ENCODE measurements at regions not wholly inside any gene's neighbourhood (a gene's known extent, or its start where the extent isn't known, plus 50 kb on each side); places are given as distances from the start of the nearest gene placed in this dataset.
A peak's percentile ranks its signal among the peaks of the same experiment; 100 is the strongest.

DNA sequence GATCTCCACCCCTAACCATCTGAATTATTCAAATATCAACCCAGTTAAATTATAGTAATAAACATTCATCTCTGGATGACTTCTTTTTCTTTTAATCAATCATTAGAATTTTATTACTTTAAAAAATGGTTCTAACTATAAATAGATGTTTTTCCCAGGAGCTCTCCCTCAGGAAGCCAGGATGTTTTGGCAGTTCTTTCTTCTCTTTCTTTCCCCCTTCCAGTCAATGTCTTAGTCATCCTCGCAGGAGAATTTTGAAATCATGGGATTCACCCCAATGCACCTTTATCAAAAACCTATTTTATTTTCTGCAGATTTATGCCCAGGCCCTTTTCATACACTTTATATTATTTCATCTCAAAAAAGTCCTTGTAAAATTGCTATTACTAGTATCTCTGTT is 711.6 kb downstream of the CDH11 start:
- no peak for DNase-seq (ENCODE audit: low read depth)

DNA sequence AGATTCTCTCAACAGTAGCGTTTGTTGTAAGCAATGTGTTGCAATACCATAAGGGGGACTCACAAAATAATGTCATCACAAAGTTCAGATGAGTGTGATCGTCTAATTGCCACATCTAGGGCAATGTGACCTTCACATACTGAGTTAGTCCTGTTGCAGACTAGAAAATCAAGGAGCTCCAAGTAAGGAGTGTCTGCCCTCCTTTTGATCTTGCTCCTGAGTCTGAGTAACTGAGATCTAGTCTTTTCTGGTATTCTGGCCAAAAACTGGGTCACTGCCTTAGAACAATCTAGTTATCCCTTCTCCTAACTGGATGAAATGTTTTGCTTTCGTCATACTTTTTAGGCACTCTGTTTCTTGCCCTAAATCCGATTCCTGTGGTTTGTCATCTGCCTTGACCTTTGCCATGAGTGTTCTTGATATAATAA is 712.1 kb downstream of the CDH11 start:
- DNase-seq (ENCODE audit: low read depth) = no peak

DNA sequence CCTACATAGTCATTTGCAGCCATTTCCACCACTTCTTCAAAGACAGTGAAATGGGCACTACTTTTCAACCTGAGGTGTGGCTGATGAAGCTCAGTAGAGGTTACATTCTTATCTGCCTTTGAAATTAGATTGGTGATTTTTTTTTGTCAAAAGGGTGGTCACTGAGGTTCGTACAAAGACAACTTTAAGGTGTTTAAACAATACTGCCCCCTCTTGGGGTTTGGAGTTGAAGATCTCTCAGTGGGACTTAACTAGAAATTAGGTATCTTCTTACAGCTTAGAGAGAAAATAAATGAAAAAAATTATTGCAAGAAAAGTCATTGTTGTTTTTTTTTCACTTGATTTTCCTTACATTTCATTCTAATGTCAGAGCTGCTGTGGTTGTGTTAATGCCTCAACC is 713.2 kb downstream of the CDH11 start:
- DNase-seq (ENCODE audit: low read depth) = no peak

DNA sequence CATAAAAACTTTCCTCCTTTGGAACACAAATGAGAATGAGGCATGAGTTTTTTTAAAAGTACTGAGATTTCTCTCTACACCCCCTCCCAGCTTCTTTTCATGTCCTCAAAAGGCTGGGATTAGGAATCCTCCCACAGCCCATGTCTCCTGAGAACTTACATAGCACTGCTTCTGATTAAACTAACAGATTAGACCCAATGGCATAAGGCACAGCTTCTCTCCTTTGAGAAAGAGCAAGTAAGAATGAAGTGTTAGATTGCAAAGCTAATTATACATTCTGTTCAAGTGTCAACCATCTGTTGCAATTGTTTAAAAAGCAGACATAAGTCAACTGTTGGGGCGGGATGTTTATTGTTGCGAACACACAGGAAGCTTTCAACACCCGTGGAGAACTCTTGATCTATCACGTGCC is 715.1 kb downstream of the CDH11 start:
- DNase-seq (ENCODE audit: low read depth) = no peak

DNA sequence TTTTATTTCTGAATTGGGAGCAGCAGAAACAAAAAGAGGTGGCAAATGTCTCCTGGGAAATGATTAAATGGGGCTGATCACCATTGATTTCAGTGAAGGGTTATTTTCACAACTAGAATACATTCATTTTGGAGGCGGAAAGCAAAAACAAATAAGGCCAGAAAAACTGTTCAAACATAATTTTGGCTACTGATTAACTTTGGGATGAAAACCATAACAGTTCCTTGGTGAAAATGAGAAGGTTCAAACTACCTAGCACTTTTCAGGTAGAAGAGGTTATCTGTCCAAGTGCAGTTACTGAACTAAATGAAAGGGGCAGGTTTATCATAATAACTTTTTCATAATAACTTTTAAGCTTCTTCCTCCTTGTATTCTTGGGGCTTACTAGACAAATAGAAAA is 718.5 kb downstream of the CDH11 start:
- DNase-seq (ENCODE audit: low read depth) = no peak

DNA sequence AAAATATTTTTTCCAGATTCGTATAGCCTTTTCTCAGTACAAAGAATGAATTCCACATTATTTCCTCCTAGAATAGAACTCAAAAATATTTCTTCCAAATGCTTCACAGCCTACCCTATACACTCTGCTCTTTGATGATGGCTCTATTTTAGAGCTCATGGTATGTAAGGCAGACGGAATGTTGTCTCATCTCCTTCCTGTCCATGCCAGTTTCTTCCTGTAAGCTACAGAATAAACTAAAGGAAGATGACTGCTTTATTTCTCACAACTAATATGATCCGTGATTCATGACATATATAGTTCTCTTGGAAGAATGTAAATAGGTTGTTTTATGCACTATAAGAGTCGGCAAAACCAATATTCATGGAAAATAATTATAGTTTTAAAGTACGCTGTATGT is 723.1 kb downstream of the CDH11 start:
- DNase-seq (ENCODE audit: low read depth) = no peak

DNA sequence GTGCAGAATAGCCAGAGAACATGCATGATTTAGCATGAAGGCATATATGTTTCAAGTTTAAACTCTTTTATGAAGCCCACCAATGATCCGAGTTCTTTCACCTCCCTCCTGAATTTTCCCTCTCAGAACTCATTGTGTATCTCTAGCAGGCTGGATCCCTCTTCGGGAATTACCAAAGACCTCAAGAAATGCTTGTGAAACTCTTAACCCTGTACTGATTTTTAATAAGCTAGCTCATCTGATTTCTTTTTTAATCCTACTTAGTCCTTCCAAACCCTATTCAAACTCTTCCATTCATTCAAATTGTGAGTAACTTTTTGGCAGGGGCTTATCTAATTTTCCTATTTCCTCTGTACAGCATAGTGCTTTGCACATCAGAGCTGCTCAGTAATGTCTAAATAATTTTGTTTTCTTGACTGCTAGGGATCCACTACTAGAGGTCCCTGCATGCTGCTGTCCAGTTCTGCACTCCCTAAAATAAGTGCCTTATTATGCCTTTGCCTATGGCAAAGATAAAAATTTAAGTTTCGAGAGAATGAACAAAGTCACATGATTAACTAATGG is 723.8 kb downstream of the CDH11 start:
- peak; percentile 22 for DNase-seq (ENCODE audit: low read depth)

DNA sequence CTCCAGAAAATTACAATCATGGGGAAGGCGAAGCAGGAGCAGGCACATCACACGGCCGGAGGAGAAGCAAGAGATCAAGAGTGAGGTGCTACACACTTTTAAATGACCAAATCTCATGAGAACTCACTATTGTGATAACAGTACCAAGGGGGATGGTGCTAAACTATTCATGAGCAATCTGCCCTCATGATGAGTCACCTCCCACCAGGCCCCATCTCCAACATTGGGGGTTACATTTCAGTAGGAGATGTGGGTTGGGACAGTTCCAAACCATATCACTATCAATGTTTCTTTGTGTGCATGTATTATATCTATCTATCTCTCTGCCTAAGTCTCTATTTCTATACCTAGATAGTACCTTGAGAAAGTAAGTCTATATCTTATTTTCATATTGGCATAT is 724.8 kb downstream of the CDH11 start:
- peak; percentile 38 for DNase-seq (ENCODE audit: low read depth)

DNA sequence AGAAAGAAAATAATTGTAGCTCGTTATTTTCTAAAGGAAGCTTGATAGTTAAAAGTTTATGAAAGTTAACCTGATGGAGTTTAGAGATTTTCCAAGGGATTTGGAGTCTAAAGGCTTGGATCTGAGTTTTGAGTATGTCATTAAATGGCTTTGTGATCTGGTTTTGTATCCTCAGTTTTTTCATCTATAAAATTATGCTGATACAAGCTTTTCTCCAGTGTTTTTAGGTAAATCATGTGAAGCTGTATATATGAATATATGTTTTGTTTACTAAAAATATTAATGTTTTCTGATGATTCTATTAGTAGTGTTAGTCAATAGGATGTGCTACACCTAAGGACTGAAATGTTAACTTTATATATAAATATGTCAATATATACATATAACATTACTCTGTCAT is 727.8 kb downstream of the CDH11 start:
- DNase-seq (ENCODE audit: low read depth) = no peak

DNA sequence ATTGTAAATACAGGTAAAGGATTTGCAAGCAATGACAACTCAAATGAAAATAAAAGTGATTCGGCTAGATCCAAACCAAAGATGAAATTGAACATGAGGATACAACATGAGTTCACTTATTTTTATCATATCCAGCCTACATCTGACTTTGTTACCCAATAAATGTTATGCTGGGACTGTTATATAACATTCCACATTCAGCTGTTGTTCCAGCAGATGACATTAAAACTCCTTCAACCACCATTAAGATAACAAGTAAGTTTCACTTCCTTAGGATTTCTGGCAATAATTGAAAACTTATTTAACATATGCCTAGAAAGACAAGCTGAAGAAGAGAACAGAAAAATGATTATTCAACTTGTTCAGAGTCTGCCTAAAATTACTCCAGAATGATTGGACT is 729.4 kb downstream of the CDH11 start:
- no peak for DNase-seq (ENCODE audit: low read depth)

DNA sequence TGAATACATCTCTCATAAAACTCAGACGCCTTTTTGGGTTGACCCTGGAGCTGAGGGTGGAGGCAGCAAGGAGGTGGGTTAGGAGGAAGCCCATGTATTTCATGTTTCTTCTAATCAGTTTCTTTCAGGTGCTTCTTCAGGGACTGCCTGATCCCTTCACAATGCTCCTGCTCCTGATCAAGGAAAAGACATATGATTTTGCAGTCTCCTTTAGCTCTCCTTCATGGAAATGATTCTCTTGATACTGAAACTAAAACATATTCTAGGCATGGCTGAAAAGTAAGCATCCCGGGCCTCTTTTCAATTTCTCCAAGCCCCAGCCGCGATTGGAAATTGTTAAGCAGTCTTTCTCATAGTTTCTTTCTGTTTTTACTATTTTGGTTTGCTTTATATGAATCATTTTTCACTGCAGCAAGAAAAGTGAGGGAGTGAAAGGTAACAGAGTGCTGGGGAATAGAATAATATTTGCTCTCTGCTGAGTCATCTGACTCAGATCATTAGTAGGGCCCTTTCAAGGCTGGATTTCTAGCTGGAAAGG is 730.7 kb downstream of the CDH11 start:
- peak; percentile 29 for DNase-seq (ENCODE audit: low read depth)

DNA sequence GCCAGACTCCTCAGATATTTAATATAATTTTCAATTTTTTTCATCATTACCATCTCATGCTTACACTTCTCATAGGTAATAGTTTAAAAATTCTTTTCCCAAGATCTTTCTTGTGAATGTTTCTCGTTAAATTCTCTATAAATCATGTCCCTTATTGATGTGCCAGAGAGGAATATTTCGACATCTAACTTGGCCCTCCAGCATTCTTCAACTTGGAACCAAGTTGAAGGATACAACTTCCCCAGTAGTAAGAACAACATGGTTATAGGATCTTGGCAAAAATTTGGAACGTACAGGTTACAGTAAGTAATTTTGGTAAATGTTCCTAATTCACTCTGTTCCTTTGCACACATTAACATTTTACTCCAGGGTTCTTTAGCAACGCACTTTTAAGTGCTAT is 731.8 kb downstream of the CDH11 start:
- DNase-seq (ENCODE audit: low read depth) = no peak

DNA sequence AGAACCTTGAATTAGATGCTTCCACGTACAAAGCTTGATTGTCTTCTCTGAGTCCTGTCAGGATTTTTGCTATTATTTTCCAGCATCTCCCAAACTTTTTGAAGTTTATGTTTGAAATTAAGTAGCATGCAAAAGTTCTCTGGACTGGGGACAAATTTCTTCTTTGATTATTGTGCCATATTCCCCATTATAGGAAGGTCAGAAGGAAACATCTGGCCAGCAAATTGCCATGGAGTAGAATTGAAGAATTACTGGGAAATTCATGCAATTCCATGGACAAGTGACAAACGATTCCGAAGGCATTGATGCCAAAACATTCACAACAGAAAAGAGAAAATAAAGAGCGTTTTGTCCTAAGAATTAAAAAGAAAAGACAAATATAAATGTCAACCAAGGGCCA is 737.2 kb downstream of the CDH11 start:
- DNase-seq (ENCODE audit: low read depth) = no peak

DNA sequence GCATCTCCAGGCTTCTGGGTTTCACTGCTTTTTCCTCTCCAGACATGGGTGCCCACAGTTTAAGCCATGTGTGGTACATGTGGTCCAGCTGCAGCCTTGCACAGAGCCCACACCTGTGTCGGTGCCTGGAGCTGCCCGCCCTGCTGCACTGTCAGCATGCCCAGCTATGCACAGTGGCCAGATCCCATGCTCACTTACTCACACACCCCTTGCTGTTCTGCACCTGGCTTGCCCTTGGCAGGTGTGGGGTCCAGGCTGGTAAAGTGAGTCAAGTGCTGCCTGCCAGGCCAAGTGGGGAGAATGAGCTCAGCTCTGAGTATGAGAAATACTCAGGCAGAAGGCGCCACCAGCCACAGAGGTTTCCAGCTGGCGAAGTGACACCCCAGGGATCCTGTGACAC is 739.9 kb downstream of the CDH11 start:
- DNase-seq (ENCODE audit: low read depth) = no peak

DNA sequence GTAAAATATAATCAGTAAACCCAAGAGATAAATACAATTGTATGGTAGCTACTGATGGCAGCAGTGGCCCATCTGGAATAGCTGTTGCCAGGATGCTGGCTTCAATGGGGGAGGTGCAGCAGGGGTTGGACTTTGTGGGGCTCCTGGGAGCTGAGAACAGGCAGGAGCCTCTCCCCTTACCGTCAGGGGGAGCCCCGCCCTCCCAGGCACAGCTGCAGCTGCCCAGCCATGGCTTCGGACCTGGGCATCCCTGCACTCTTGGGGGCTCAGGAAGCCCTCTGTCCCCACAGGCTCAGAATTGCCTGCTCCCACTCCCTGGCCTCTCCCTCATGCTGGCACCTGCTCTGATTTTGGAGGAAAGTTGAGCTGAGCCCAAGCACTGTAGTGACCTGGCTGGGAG is 741.1 kb downstream of the CDH11 start:
- DNase-seq (ENCODE audit: low read depth) = no peak

DNA sequence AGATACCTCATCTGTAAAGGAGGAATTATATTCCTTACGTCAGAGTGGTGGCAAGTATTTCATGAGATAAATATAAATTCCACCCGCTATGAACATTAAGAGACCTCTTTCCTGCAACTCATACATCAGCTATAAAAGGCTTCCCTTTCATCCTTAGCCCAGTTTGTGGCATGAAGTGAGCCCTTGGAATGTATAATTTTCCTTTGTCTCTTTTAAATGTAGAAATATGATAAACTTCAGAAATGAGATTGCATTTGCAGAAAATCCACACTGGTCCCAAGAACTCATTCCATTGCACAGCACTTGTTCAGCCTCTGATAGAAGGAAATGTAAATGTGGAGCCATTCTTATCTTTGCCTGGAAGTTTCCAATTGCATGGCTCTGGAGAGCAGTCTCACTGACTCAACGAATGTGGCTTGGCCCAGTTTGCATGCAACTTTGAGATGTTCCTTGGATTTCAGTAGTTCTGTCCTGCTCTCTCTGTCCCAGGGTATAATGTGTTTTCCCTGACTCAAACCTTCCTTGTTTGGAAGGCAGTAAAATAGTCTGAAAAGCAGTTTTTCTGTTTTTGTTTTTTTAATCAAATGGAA is 746.4 kb downstream of the CDH11 start:
- peak; percentile 68 for DNase-seq (ENCODE audit: low read depth)

DNA sequence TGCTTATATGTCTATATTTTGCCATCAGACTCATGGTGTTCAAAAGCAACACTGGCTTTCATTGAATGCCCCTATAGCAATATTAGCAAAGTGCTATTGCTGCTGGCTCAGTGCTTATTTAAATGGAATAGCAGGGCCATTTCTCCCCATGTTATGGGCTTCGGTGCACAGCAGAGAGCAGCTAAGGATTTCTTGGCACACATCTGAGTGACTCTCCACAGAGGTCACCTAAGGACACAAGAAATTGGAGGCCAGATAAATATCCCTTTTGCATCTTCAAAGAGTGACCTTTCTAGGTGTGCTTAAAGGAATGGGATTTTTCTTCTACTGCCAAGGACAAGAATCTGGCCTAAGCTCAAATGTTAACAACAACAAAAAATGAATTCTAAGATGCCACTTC is 751.8 kb downstream of the CDH11 start:
- no peak for DNase-seq (ENCODE audit: low read depth)

DNA sequence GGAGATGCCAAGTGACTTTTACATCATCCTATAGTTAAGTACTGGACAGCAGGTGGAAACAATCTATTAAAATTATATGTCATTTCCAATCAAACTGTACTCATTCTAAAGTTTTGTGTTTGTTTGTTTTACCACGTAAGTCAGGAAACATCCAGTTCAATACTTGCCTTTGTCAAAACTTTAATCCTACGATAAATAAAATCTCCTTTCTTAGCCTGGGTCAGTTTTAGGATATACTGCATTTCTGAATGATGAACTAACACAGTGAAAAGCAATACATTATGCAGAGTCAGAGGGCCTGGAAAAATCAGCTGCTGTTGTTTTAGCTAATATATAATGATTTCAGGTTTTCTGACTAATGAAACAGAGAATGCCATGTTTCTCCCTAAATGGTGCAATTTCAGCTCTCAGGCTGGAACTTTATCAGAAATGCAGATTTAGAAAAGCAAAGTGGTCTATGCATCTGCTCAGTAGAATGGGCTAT is 756.4 kb downstream of the CDH11 start:
- peak; percentile 19 for DNase-seq (ENCODE audit: low read depth)

DNA sequence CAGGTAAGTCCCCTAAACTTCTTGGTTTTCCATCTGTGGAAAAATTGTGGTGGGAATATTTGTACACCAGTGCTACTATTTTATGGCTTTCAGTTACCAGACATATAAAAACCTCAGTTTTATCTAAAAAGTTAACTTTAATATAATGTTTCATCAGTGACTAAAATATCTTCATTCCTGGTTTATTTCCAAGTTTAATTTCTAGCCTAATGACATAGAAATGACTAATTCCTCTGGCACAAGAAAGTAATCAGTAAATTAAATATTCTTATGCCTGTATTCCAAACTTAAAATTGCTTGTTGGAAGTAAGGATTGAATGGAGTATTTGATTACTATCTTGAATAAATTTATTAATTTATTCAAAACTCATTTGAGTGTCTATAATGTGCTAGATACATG is 757.0 kb downstream of the CDH11 start:
- no peak for DNase-seq (ENCODE audit: low read depth)

DNA sequence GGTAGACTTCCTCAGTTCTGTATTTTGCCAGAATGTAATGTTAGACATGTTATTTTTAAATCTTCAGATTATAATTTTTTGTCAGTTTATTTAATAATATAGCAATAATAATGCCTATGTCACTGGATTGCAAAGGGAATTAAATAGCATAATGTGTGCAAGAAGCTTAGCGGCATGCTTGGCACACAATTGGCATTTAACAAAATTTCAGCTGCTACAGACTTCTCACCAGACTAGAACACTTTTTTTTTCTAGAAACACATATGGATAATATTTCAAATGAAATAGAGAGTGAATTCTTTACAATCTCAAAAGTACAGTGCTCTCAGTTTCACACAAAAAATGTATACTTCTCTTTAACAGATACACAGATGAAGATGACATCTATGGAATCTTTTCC is 757.4 kb downstream of the CDH11 start:
- no peak for DNase-seq (ENCODE audit: low read depth)

DNA sequence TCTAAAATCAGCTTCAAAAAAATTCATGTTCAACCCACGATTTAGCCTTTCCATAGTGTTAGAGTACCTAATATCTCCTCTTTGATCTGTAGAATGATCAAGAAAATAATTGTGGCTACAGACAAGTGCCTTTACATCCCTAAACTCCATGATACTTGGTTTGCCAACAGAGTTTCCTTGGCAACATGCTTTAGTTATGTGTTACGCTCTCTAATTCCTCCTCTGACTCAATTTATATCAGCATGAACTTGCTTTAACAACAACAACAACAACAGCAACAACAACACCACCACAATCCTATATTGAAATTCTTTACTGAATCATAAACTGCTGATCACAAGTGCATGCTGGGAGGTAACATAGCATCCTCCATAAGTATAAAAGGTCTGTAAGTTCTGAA is 757.8 kb downstream of the CDH11 start:
- no peak for DNase-seq (ENCODE audit: low read depth)

DNA sequence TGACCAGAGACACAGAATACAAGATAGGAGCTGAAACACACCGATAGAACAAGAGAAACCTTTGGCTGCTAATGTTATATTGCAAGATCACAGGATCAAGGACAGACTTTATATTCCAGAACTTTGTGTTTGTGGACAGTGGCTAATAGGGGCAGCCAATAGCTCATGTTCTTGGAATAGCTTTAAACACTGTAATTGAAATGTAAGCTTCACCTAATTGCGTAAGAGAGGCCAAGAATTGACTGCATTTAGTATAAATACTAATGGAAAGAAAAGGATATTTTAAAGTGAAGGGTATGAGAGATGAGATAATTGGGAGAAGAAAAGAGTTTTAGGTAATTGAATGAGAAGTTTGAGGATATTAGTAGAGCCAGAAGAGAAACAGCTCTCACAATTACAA is 758.8 kb downstream of the CDH11 start:
- DNase-seq (ENCODE audit: low read depth) = no peak

DNA sequence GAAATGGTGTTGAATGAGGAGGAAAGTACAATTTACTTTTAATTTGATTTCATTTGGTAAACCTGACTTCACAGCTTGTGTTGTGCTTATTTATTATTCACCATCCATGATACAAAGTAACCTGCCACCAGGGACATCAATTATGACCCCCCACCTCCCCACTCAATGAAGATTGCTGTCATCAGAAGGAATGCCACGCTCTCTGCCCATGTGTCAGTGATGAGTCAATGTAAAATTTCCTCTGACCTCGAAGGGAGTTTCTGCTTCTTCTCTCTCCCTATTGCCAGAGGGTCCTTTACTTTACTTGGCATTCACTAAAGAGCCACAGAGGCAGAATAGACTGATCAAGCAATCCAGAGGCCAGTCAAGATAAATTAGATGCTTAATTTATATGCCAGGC is 759.7 kb downstream of the CDH11 start:
- peak; percentile 19 for DNase-seq (ENCODE audit: low read depth)

DNA sequence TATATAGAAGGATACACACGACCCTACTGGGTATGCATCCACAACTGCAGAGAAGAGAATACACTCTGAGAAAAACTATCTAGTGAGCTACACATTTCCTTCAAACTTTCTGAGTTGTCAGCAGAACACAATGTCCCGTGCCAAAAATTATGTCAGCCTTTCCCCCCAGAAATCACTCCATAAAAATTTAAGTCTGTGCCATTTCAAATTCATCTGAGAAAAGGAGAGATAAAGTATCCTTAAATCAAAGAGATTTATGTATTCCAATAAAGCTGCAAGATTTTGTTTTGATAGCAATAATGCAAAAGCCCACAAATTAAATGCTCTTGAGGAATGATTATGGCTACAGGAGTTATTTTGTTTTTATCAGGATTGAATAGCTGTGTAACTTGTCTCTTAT is 760.1 kb downstream of the CDH11 start:
- DNase-seq (ENCODE audit: low read depth) = no peak

Measured in amniotic epithelial cell (primary cell).